Loucy (cell line): ENCODE measurements at regions not wholly inside any gene's neighbourhood (a gene's known extent, or its start where the extent isn't known, plus 50 kb on each side); places are given as distances from the start of the nearest gene placed in this dataset.

Experiments used
- H2AFZ ChIP-seq: fragments of 200-600 bp; sonication (generic); 2 replicates; pipeline ENCODE4 v1.6.0; 2016; ENCODE audit warnings: antibody characterized with exemption, mild to moderate bottlenecking, low read length, moderate library complexity
- H3F3A ChIP-seq: fragments of 200-600 bp; 2 replicates; pipeline ENCODE4 v1.6.0; 2016; ENCODE audit warnings: antibody characterized with exemption, low read depth, mild to moderate bottlenecking
- H3K27me3 ChIP-seq: fragments of 200-600 bp; sonication (generic); 2 replicates; pipeline ENCODE4 v1.6.1; 2014; ENCODE audit warnings: low read length, mild to moderate bottlenecking; ENCODE audit not compliant: insufficient read depth, poor library complexity, severe bottlenecking
- H3K36me3 ChIP-seq: fragments of 200-600 bp; sonication (generic); 2 replicates; pipeline ENCODE4 v1.6.1; 2016; ENCODE audit warnings: low read length; ENCODE audit not compliant: insufficient read depth
- H3K4me1 ChIP-seq: fragments of 200-600 bp; sonication (generic); 2 replicates; pipeline ENCODE4 v1.5.1; 2014; ENCODE audit warnings: low read length, mild to moderate bottlenecking; ENCODE audit not compliant: insufficient read depth, poor library complexity, severe bottlenecking
- H3K4me2 ChIP-seq: fragments of 200-600 bp; sonication (generic); 2 replicates; pipeline ENCODE4 v1.6.0; 2014; ENCODE audit warnings: antibody characterized with exemption, low read length, low read depth, mild to moderate bottlenecking; ENCODE audit not compliant: poor library complexity, severe bottlenecking
- H3K4me3 ChIP-seq: fragments of 200-600 bp; sonication (generic); 2 replicates; pipeline ENCODE4 v1.5.1; 2014; ENCODE audit warnings: low read length, mild to moderate bottlenecking, mixed read lengths; ENCODE audit not compliant: poor library complexity, severe bottlenecking
- H3K79me2 ChIP-seq: fragments of 200-600 bp; sonication (generic); 2 replicates; pipeline ENCODE4 v1.6.1; 2014; ENCODE audit warnings: low read length; ENCODE audit not compliant: insufficient read depth
- H3K9ac ChIP-seq: fragments of 200-600 bp; sonication (generic); 2 replicates; pipeline ENCODE4 v1.6.0; 2014; ENCODE audit warnings: mild to moderate bottlenecking, low read depth, low read length, moderate library complexity; ENCODE audit not compliant: poor library complexity, severe bottlenecking
- H3K9me2 ChIP-seq: fragments of 200-600 bp; sonication (generic); replicated peaks from 2 replicates; pipeline ENCODE4 v1.6.1; 2016; ENCODE audit warnings: low read depth, low read length, mixed read lengths
- H3K9me3 ChIP-seq: fragments of 200-600 bp; sonication (generic); 2 replicates; pipeline ENCODE4 v1.6.1; 2014; ENCODE audit warnings: mild to moderate bottlenecking, antibody characterized with exemption, low read length, low read depth; ENCODE audit not compliant: insufficient read depth
- H4K20me1 ChIP-seq: fragments of 200-600 bp; sonication (generic); 2 replicates; pipeline ENCODE4 v1.6.0; 2014; ENCODE audit warnings: antibody characterized with exemption, low read length, mild to moderate bottlenecking; ENCODE audit not compliant: insufficient read depth, poor library complexity, severe bottlenecking
- CTCF ChIP-seq: fragments of 200-600 bp; sonication (generic); conservative IDR thresholded peaks from 2 replicates; pipeline ENCODE4 v1.5.1; 2014; ENCODE audit warnings: mild to moderate bottlenecking, antibody characterized with exemption, low read length
- EZH2phosphoT487 ChIP-seq: fragments of 200-600 bp; IDR thresholded peaks from 2 replicates; pipeline ENCODE4 v1.6.1; 2018; ENCODE audit warnings: antibody characterized with exemption, mild to moderate bottlenecking, moderate library complexity, borderline replicate concordance

- no peaks in the 10 kb centered on the region for H3K4me1 ChIP-seq
- no peak overlapping the region for H3K9ac ChIP-seq
- H4K20me1 ChIP-seq: no peaks in the 10 kb centered on the region
- no peaks in the 10 kb centered on the region for H3F3A ChIP-seq
- no peak overlapping the region for H3K4me2 ChIP-seq
- H3K9me2 ChIP-seq: no peaks in the 10 kb centered on the region
- no peaks in the 10 kb centered on the region for H3K79me2 ChIP-seq
- no peaks in the 10 kb centered on the region for H3K36me3 ChIP-seq
- TF ChIP-seq EZH2phosphoT487: no peak
- no peak for TF ChIP-seq CTCF
- H2AFZ ChIP-seq: no peak overlapping the region
- H3K27me3 ChIP-seq: no peaks in the 10 kb centered on the region
- H3K4me3 ChIP-seq: no peak overlapping the region
- peaks cover 4% of the 10 kb centered on the region; the same call in 1 of the 2 replicates for H3K9me3 ChIP-seq
Measured at GRCh38 chr15:26179906-26180305, 316.8 kb upstream of the ATP10A start.

- Histone ChIP-seq H3K4me2 (no peak overlapping the region), H3K4me3 (no peak overlapping the region), H3K9me3 (peaks cover 4% of the 10 kb centered on the region; the same call in 1 of the 2 replicates), H2AFZ (no peak overlapping the region), H3F3A (no peaks in the 10 kb centered on the region), H3K4me1 (no peaks in the 10 kb centered on the region), H3K9me2 (no peaks in the 10 kb centered on the region), H3K36me3 (no peaks in the 10 kb centered on the region), H3K9ac (no peak overlapping the region), H3K79me2 (no peaks in the 10 kb centered on the region), H4K20me1 (no peaks in the 10 kb centered on the region), H3K27me3 (no peaks in the 10 kb centered on the region)
- TF ChIP-seq CTCF (no peak), EZH2phosphoT487 (no peak)
Measured at GRCh38 chr15:26178640-26179220, 315.6 kb upstream of the ATP10A start.

- Histone ChIP-seq H2AFZ (no peak overlapping the region), H3F3A (no peaks in the 10 kb centered on the region), H3K9me3 (peaks cover 4% of the 10 kb centered on the region; the same call in 1 of the 2 replicates), H3K27me3 (no peaks in the 10 kb centered on the region), H3K9me2 (no peaks in the 10 kb centered on the region), H3K36me3 (no peaks in the 10 kb centered on the region), H3K4me1 (no peaks in the 10 kb centered on the region), H3K79me2 (no peaks in the 10 kb centered on the region), H3K4me3 (no peak overlapping the region), H3K9ac (no peak overlapping the region), H4K20me1 (no peaks in the 10 kb centered on the region), H3K4me2 (no peak overlapping the region)
- TF ChIP-seq EZH2phosphoT487 (no peak), CTCF (no peak)
Measured at GRCh38 chr15:26177816-26178215, 314.7 kb upstream of the ATP10A start.
